Fibroblast of villous mesenchyme (primary cell): ENCODE measurements at regions not wholly inside any gene's neighbourhood (a gene's known extent, or its start where the extent isn't known, plus 50 kb on each side); places are given as distances from the start of the nearest gene placed in this dataset.

Experiments
- DNase-seq: peaks from one replicate; pipeline ENCODE4 v3.0.0-alpha.2; 2010; ENCODE audit warnings: low read depth
- H3K4me3 ChIP-seq: 2 replicates; pipeline ENCODE4 v1.5.1; 2011; ENCODE audit warnings: low read depth, mild to moderate bottlenecking, low read length
- TF ChIP-seq, protein P1 (sequence below): IDR thresholded peaks from 2 replicates; pipeline ENCODE4 v1.5.1; 2012; ENCODE audit warnings: low read depth, mild to moderate bottlenecking, low read length; ENCODE audit not compliant: insufficient read depth

DNA sequence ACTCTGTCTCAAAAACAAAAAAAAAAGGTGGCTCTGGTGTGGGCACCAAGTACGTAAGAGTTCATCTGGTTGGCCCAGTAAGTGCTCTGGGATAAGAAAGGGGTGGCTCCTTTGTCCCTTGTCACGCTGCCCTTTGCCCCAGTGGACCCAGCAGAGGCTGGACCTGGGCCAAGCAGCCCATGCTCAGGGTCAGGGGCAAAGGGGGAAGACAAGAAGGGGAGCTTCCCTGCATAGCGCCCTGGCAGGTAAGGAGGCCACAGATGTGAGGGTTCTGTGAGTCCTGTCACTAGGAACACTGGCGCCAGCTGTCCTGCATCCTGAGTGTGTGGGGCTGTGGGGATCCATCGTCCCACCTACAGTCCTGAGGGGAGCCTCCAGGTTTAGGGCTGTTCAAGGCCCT, 65.3 kb downstream of the GADD45G start:
- H3K4me3 ChIP-seq, result no peak overlapping the region
- TF ChIP-seq, protein P1, sequence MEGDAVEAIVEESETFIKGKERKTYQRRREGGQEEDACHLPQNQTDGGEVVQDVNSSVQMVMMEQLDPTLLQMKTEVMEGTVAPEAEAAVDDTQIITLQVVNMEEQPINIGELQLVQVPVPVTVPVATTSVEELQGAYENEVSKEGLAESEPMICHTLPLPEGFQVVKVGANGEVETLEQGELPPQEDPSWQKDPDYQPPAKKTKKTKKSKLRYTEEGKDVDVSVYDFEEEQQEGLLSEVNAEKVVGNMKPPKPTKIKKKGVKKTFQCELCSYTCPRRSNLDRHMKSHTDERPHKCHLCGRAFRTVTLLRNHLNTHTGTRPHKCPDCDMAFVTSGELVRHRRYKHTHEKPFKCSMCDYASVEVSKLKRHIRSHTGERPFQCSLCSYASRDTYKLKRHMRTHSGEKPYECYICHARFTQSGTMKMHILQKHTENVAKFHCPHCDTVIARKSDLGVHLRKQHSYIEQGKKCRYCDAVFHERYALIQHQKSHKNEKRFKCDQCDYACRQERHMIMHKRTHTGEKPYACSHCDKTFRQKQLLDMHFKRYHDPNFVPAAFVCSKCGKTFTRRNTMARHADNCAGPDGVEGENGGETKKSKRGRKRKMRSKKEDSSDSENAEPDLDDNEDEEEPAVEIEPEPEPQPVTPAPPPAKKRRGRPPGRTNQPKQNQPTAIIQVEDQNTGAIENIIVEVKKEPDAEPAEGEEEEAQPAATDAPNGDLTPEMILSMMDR, result no peak
- DNase-seq, result no peak

DNA sequence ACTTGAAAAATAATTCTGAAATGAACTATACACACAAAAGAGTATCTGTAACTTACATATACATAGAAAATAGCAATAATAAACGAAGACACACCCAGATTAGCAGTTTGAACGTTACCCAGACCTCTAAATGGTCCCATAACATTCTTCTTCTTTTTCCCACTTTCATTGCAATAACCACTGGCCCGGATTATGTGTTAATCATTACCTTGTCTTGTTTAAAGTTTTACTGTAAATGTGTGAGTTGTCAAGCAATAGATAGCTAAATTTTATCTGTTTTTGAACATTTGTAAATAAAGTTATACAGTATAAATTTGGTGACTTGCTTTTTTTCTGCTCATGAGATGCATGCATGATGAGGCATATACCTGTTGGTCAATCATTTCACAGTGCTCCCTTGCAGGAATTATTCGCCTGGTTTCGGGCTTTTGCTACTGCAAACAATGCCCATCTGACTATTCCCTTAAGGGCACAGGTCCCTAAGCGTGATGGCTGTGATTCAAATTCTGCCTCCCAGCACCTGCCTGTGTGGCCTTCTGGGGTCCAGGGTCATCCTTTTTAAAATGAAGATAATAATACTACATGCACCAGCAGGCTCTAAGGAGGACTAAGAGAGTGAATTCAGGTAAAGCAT, 66.1 kb downstream of the GADD45G start:
- H3K4me3 ChIP-seq, result no peak overlapping the region
- no peak for DNase-seq
- TF ChIP-seq, protein P1, result no peak

DNA sequence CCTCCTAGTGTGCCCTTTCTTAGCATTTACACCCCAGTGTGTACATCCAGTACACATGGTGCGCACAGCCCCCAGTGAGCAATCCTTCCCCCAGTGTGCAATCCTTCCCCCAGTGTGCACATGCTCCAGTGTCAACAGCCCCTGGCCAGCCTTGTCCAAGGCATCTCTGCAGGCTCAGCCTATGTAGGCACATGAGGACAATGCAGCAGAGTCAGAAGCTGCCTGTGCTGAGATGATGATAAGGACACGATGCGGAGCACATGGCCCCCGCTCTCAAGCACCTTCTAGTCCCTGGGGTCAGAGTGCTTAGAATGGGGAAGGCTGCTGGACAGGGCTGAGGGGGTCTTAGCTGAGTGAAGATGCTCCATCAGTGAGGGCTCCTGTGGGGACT, 69.8 kb downstream of the GADD45G start:
- no peak overlapping the region for H3K4me3 ChIP-seq
- DNase-seq, result no peak
- TF ChIP-seq, protein P1, result no peak

DNA sequence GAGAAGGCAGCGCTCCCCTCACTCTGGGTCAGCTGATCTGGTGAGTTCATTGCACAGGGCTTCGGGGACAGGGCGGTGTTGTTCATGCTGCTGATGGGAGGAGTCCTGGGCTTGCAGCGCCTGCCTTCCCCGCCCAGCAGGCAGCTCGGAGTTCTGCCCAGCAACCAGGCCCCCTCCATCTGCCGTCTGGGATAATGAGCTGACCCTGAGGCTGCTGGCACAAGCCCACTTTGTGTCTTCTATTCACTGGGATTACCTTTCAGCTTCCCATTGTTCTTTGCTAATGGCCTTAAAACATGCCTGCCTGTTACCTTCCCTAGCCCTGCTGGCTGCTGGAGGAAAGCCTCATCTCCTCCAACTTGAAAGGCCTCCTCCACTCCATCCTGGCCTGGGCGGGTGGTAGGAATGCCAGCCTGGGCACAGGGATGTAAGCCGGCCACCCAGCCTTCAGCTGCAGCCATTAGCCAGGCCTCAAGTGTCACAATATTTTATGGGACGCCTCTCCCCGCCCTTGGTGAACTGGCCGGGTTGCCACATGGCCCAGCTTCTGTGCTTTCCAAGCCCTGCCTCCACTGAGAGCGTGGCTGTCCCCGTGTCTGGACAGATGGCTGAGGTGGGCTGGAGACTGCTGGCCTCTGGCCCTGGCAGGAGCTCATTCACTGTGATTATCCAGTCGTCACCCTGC, 70.4 kb downstream of the GADD45G start:
- H3K4me3 ChIP-seq, result no peak overlapping the region
- peak; percentile 17 for DNase-seq
- TF ChIP-seq, protein P1, result no peak

DNA sequence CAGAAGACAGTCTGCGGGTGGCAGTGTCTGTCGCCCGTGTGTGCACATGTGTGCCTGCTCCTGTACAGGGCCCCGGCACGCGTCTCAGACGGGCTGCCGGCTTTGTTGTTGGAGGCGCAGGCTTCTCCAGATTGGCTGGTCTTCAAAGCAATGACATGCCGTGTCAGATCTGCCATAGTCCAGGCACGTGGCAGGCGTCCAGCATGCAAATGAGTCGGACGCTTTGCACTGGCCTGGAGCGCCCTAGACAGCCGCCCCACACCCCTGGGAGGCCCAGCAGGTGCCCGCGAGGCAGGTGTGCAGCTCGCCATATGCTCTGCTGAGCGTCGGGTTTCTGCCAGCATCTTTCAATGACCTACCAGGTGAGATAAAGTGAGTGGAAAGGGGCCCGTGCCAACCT, 71.5 kb downstream of the GADD45G start:
- DNase-seq, result no peak
- no peak overlapping the region for H3K4me3 ChIP-seq
- TF ChIP-seq, protein P1, result no peak

DNA sequence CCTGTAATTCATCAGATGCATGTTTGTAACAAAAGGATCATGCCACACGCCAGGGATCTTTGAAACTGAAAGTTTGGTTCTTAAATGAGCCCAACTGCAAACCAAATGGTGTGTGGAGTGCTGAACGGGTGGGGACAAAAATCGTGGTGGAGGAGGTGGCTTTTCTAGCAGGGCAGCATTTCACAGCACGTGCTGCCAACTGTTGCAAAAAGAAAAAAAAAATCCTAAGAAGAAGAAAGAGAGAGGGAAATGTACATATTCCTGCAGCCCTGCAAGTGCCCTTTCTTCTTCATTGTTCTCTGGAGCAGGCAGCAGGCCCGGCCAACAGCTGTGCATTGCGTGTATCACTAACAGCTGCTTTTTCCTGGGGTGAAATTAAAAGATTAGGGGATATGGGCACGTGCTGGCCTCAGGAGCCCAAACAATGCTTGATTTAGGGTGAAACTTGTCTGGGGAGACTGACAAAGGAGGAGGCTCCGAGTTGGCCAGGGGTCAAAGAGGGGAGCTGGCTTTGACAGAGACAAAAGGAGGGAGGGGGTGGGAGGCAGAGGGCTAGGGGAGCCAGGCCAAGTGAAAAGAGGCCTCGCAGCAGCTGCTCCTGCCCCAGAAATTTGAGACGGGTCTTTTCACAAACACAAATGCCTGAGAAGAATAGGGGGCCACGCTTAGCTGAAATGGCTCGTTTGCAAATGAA, 73.0 kb downstream of the GADD45G start:
- H3K4me3 ChIP-seq, result no peak overlapping the region
- TF ChIP-seq, protein P1, result no peak
- no peak for DNase-seq
